H54 (cell line): ENCODE measurements at regions not wholly inside any gene's neighbourhood (a gene's known extent, or its start where the extent isn't known, plus 50 kb on each side); places are given as distances from the start of the nearest gene placed in this dataset.
"Not testable (repeated sequence)": the region's sequence is repeated elsewhere in the genome, so short reads cannot be mapped to it uniquely, and the experiment has no call there.

Experiments used
- DNase-seq: peaks from one replicate; pipeline ENCODE4 v3.0.0; 2011; ENCODE audit warnings: low spot score, mixed read lengths; ENCODE audit not compliant: insufficient read length
- FAIRE-seq: peaks from 3 replicates; lab custom pipeline; 2011; peaks lifted over from hg19 to GRCh38; lab: Jason Lieb, UNC
- POLR2A ChIP-seq: IDR thresholded peaks from 2 replicates; pipeline ENCODE4 v1.6.1; 2011; ENCODE audit warnings: low read depth, mild to moderate bottlenecking, low read length

DNA sequence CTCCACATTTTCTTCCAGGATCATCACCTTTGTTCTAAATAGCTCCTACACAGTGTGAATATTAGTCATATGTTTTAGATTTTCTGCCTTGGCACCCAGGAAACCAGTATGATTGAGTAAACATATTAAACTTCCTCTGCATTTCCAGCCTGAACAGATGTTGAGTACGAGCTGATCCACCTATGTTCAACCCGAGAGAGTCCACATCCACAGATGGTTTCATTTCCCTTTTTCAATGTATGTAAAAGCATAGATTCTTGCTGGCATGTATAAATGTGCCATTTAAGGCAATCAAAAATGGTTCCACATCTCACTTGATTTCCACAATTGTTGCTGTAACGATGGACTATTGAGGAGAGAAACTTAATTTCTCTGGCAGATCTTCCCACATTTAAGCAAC lies 74.2 kb downstream of the ZNF716 start:
- not testable (repeated sequence) for DNase-seq, FAIRE-seq

DNA sequence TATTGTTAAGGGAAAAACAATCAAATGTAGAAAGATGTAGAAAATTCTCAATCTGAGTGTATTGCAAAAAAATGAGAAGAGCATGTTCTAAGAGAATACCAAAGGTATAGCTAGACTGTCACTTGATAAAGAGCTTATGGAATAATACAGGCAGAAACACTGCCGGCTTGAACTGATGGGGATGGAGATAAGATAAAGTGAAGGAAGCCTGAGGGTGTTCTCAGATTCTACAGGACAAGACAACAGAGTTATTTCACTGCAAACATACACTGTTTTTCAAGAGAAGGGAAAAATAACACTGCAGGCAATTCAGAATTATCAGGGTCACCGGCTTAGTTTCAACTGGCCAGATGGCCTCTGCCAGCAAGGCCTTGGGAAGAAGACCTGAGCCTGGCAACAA lies 80.0 kb downstream of the ZNF716 start:
- no peak for TF ChIP-seq POLR2A
- FAIRE-seq (no peak), DNase-seq (no peak)

DNA sequence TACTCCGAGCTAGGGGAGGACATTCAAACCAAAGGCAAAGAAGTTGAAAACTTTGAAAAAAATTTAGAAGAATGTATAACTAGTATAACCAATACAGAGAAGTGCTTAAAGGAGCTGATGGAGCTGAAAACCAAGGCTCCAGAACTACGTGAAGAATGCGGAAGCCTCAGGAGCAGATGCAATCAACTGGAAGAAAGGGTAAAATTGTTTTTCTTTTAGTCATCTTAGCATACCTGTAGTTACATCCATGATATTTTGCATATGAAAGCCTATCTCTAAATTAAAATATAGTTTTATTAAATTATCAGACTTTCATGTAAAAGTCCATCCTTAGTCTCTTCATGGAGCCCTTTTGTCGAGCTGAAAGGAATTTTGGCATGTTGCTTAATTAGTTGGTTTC lies 90.7 kb downstream of the ZNF716 start:
- FAIRE-seq, DNase-seq: not testable (repeated sequence)

DNA sequence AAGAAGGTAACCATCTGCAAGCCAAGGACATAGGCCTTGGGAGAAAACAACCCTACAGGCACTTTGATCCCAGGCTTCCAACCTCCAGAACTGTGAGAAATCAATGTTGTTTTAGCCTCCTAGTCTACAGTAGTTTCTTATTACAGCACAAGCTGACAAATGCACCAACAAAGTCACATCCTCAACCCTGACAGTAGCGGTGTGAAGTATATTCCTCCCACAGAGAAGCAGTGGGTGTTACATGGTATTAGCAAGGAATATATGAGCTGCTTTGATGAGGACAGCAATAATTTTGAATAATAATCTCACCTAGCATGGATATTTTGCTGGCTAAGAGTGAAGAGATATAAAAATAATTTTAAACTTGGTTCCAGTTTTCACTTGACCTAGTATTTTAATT lies 92.4 kb downstream of the ZNF716 start:
- not testable (repeated sequence) for DNase-seq, FAIRE-seq

DNA sequence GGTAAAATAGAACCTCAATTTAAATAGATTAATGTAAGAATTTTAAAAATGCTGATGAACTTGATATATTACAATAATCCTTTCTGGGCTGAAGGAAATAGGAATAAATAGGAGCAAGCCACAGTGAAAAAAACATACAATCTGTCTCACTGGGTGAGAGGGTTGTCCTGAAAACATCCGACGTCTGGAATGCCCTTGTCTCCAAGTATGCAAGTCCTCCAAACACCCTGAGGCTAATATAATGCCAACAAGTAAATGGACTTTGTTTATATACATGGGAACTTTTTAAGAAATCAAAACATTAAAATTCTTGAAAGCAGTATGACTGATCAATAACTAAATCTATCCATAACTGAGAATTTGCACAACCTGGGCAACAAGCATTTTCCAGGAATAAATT lies 97.4 kb downstream of the ZNF716 start:
- not testable (repeated sequence) for FAIRE-seq, DNase-seq

DNA sequence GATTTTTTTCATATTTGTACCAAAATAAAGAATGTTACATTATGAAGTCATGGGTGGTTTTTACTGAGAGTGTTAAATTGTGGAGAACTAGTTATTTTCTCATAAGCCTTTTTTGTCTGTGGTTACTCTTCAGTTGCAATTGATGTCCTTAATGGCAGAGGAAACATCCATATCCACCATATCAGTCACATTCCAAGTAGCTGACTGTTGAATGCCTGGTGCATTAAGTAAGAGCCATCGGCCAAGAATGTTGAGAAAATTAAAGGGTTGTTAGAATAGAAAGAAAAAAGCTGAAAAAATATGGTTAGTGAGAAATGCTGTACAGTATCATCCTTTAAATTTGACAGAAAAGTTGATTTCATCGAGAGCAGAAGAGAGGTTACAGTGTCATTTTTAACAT lies 100.0 kb downstream of the ZNF716 start:
- not testable (repeated sequence) for DNase-seq
- peak; percentile 95 for FAIRE-seq

DNA sequence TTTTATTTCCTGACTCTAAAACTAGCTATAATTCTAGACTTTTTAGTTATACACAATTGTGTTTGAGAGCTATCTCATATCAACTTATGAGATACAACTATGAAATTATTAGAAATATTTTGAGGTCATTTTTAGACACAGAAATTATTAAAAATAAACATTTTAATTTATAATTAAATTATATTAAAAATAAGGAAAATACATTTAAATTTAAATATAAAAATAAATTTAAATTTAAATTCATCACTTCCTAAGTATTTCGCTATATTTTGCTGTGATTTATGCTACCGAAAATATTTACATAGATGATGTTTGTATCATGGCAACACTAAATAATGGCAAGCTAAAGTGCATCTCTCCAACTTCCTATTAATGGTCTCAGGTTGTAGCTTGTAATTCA lies 105.7 kb downstream of the ZNF716 start:
- not testable (repeated sequence) for FAIRE-seq, DNase-seq

DNA sequence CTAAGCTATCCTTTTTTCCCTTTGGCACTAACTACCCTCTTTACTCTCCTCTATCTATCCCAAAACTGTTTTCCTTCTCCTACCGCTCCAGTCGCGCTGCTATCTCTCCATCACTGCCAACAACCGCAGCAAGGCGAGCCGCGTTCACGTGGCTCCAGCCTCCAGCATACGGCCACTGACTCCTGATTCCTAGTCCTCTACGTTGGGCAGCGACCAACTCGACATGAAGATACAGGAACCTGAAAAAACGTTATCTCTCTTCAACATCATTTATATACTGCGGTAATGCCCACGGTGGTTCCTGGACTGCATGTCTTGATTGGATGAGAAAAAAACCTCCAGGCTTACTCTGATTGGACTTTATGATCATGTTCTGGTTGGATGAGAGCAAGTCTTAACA lies 129.5 kb downstream of the ZNF716 start:
- TF ChIP-seq POLR2A: no peak
- DNase-seq: no peak
- no peak for FAIRE-seq
